MCF 10A (cell line): ENCODE measurements at regions not wholly inside any gene's neighbourhood (a gene's known extent, or its start where the extent isn't known, plus 50 kb on each side); places are given as distances from the start of the nearest gene placed in this dataset.

Source experiments
- BruUV-seq: library from RNA; stranded (reverse); fragments of 400-500 nt; replicated peaks from 2 replicates; lab custom pipeline; 2021; lab: Mats Ljungman, UMichigan
- CTCF ChIA-PET: fragments of 300-600 bp; sonication (Branson Sonifier 250); formaldehyde crosslinking; extraction: SDS; loops from one replicate; lab custom pipeline; 2021; ENCODE audit warnings: antibody characterized with exemption, inconsistent platforms; lab: Yijun Ruan, JAX
- POLR2A ChIA-PET: fragments of 300-600, 350-650 bp; sonication (Branson Sonifier 250); formaldehyde crosslinking; extraction: SDS; loops from one replicate; lab custom pipeline; 2020; ENCODE audit warnings: antibody characterized with exemption, inconsistent platforms; lab: Yijun Ruan, JAX
- DNase-seq: peaks from one replicate; pipeline ENCODE4 v3.0.0-alpha.2; 2018; ENCODE audit not compliant: unreplicated experiment
- H3K27ac Mint-ChIP-seq: one replicate; pipeline ENCODE4 v1.8.0; 2022; ENCODE audit warnings: mild to moderate bottlenecking, low read depth, mixed read lengths; ENCODE audit not compliant: unreplicated experiment
- H3K27me3 Mint-ChIP-seq: one replicate; pipeline ENCODE4 v1.8.0; 2022; ENCODE audit warnings: mixed read lengths; ENCODE audit not compliant: insufficient read depth, unreplicated experiment
- H3K36me3 Mint-ChIP-seq: one replicate; pipeline ENCODE4 v1.8.0; 2022; ENCODE audit warnings: mild to moderate bottlenecking, moderate library complexity, mixed read lengths; ENCODE audit not compliant: insufficient read depth, unreplicated experiment
- H3K4me1 Mint-ChIP-seq: one replicate; pipeline ENCODE4 v1.8.0; 2022; ENCODE audit warnings: mixed read lengths; ENCODE audit not compliant: insufficient read depth, unreplicated experiment
- H3K4me3 Mint-ChIP-seq: one replicate; pipeline ENCODE4 v1.8.0; 2022; ENCODE audit warnings: mild to moderate bottlenecking, moderate library complexity, mixed read lengths; ENCODE audit not compliant: unreplicated experiment
- H3K9me3 Mint-ChIP-seq: one replicate; pipeline ENCODE4 v1.8.0; 2022; ENCODE audit warnings: mixed read lengths; ENCODE audit not compliant: unreplicated experiment
- intact Hi-C: fragments of 100-400 bp; cut with micrococcal nuclease; formaldehyde crosslinking; loops from 2 replicates; pipeline ENCODE4 v1.14.1; 2022
- TF ChIP-seq, protein P1 (sequence below): fragments of 200-600 bp; IDR thresholded peaks from one replicate; pipeline ENCODE4 v1.8.0; 2022; ENCODE audit warnings: antibody characterized with exemption, mild to moderate bottlenecking; ENCODE audit not compliant: unreplicated experiment

DNA sequence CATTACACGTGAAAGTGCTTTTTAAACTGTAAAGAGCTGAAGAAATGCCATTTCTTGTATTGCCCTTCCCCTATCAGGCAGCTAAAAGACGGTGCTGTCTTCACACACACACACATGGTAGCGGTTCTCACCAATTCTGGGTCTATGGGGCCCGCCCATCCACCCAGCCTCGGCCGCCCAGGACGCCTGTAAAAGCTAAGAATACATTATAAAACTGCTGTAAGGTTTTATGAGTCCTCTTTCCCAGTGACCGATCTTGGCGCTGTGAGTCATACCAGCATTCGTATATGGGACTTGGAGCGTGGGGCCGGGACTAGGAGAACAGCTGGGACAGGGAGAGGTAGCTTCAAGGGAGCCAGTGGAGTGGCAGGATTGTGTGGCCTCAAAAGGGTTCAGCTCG lies 149.7 kb upstream of the CADM1 start:
- H3K27me3 Mint-ChIP-seq: peaks cover 59% of the 10 kb centered on the region
- H3K4me1 Mint-ChIP-seq: no peaks in the 10 kb centered on the region
- H3K36me3 Mint-ChIP-seq: no peaks in the 10 kb centered on the region
- TF ChIP-seq, protein P1, sequence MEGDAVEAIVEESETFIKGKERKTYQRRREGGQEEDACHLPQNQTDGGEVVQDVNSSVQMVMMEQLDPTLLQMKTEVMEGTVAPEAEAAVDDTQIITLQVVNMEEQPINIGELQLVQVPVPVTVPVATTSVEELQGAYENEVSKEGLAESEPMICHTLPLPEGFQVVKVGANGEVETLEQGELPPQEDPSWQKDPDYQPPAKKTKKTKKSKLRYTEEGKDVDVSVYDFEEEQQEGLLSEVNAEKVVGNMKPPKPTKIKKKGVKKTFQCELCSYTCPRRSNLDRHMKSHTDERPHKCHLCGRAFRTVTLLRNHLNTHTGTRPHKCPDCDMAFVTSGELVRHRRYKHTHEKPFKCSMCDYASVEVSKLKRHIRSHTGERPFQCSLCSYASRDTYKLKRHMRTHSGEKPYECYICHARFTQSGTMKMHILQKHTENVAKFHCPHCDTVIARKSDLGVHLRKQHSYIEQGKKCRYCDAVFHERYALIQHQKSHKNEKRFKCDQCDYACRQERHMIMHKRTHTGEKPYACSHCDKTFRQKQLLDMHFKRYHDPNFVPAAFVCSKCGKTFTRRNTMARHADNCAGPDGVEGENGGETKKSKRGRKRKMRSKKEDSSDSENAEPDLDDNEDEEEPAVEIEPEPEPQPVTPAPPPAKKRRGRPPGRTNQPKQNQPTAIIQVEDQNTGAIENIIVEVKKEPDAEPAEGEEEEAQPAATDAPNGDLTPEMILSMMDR: no peak
- H3K9me3 Mint-ChIP-seq: no peaks in the 10 kb centered on the region
- ChIA-PET POLR2A (no interaction called here), CTCF (interaction anchor here (0.7 kb wide), 1 partner anchor 794 kb away, joined by 4 read pairs; no protein-coding TSS in a partner anchor)
- no TSS peak for BruUV-seq
- intact Hi-C loops: no loop called here
- no peak overlapping the region for H3K4me3 Mint-ChIP-seq
- DNase-seq: no peak
- H3K27ac Mint-ChIP-seq: no peak overlapping the region

DNA sequence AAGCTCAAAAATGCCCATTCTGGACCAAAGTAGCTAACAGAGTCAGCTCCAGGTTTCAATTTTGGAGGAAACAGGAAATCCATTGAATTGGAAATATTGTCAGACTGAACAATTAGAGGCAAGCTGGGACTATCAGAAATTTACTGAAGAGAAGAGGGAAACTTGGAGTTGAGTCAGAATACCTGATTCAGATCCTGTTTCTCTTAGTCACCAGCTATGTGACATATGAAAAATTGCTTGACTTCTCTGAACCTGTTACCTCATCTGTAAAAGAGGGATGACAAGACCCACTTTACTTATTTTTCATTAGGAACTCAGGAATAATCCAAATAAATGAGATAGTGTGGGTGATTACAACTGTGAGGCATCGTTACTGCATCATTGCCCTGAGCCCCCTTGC lies 148.9 kb upstream of the CADM1 start:
- Mint-ChIP-seq H3K27ac (no peak overlapping the region), H3K4me3 (no peak overlapping the region), H3K9me3 (no peaks in the 10 kb centered on the region), H3K27me3 (peaks cover 57% of the 10 kb centered on the region), H3K4me1 (no peaks in the 10 kb centered on the region), H3K36me3 (no peaks in the 10 kb centered on the region)
- TF ChIP-seq, protein P1: no peak
- no TSS peak for BruUV-seq
- POLR2A ChIA-PET: no interaction called here
- intact Hi-C loops: no loop called here
- CTCF ChIA-PET: interaction anchor here (0.6 kb wide), 1 partner anchor 255 kb away, joined by 3 read pairs; no protein-coding TSS in a partner anchor
- no peak for DNase-seq

GRCh38 chr11:115652496-115652895 lies 148.3 kb upstream of the CADM1 start:
- H3K27ac Mint-ChIP-seq: no peak overlapping the region
- no peaks in the 10 kb centered on the region for H3K9me3 Mint-ChIP-seq
- intact Hi-C loops: no loop called here
- no peaks in the 10 kb centered on the region for H3K36me3 Mint-ChIP-seq
- H3K4me3 Mint-ChIP-seq: no peak overlapping the region
- no peak for DNase-seq
- ChIA-PET CTCF (interaction anchor here (0.6 kb wide), 2 partner anchors 256 to 573 kb away, joined by 3 to 4 read pairs; no protein-coding TSS in a partner anchor), POLR2A (no interaction called here)
- H3K27me3 Mint-ChIP-seq: peaks cover 54% of the 10 kb centered on the region
- H3K4me1 Mint-ChIP-seq: no peaks in the 10 kb centered on the region
- TF ChIP-seq, protein P1: no peak
- no TSS peak for BruUV-seq

DNA sequence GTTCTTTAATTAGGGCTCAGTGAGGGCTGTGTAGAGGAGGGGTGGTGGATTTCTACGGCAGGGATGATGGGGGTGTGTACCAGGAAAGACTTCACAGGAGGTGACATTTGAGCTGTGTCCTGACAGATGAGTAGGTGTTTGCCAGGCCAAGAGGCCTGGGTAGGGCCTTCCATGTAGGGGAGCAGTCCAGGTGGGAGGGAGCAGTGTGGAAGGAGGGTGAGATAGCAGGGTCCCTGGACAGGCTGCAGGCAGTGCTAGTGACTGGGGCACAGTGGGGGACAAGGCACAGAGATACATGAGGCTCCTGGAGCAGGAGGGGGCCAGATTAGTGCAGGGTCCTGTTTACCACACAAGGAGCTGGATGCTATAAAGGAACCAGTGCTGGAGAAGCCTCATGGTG lies 147.9 kb upstream of the CADM1 start:
- H3K9me3 Mint-ChIP-seq: no peaks in the 10 kb centered on the region

More for the DNA sequence above, 147.9 kb upstream of the CADM1 start:
- H3K4me3 Mint-ChIP-seq: no peak overlapping the region
- ChIA-PET POLR2A (no interaction called here), CTCF (interaction anchor here (0.6 kb wide), 3 partner anchors 60 to 573 kb away, joined by 3 to 4 read pairs (median 3); no protein-coding TSS in a partner anchor)
- DNase-seq: no peak
- TF ChIP-seq, protein P1: no peak
- no peaks in the 10 kb centered on the region for H3K4me1 Mint-ChIP-seq
- peaks cover 50% of the 10 kb centered on the region for H3K27me3 Mint-ChIP-seq
- no peak overlapping the region for H3K27ac Mint-ChIP-seq
- BruUV-seq: no TSS peak
- no peaks in the 10 kb centered on the region for H3K36me3 Mint-ChIP-seq
- intact Hi-C loops: no loop called here
